Right kidney (tissue), 1 donor: ENCODE measurements at regions not wholly inside any gene's neighbourhood (a gene's known extent, or its start where the extent isn't known, plus 50 kb on each side); places are given as distances from the start of the nearest gene placed in this dataset.
"Not testable (repeated sequence)": the region's sequence is repeated elsewhere in the genome, so short reads cannot be mapped to it uniquely, and the experiment has no call there.

ENCODE experiments used
- DNase-seq: peaks from one replicate; pipeline ENCODE4 v3.0.0-alpha.2; 2016

DNA sequence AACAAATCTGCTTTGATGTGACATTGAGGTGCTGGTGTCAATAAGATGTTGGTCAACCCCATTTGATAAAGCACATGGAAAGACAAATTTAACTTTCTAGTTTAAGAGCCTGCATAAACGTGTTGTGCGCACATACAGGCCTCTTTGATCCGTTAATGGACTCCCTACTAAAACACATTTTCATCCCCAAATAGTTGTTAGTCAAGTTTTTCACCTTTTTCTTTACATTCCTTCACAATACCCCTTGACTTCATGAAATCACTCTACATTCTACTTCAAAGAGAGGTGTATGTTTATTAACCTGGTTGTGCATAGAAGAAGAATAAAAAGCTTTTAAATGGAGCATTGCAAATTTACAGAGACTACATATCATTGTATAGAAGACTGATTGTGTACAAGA is 180.3 kb downstream of the HDGFL1 start:
- no peak for DNase-seq

- DNase-seq, result no peak
Observed at GRCh38 chr6:22751223-22751622, 181.9 kb downstream of the HDGFL1 start.

DNA sequence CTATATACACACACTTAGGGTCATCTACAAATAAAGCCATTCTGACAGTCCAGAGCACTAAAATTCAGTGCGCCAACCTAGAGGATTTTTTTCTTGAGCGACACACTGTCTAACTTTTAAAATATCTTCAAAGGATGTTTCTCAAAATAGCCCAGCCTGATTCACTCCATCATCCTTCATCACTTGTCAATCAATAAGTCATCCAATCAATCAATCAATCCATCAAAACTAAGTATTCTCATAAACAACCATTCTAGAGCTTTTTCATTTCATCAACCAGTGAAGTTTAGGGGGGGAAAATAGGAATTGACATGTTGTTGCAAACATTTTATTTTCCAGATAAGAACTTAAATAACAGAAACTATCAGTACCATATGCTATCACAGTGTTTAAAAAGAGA is 183.2 kb downstream of the HDGFL1 start:
- DNase-seq, result no peak

- no peak for DNase-seq
Observed at GRCh38 chr6:22754061-22754460, 184.7 kb downstream of the HDGFL1 start.

DNA sequence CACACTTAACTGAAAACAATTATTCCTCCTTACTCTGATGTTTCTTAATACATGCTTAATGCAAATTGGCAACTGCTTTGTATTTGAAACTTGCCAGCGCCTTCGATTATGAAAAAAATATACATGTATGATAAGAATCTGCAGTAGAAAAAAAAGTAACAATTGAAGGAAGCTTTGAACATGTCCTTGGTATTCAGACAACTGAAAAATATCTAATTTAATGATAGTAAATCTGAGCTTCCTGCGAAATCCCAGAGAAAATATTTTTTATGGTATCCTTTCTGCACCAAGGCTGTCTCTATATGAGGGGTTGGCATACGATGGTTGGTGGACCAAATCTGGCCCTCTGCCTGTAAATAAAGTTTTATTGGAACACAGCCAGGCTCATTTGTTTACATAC is 186.2 kb downstream of the HDGFL1 start:
- DNase-seq, result no peak

- no peak for DNase-seq
Observed at GRCh38 chr6:22756365-22756764, 187.0 kb downstream of the HDGFL1 start.

DNA sequence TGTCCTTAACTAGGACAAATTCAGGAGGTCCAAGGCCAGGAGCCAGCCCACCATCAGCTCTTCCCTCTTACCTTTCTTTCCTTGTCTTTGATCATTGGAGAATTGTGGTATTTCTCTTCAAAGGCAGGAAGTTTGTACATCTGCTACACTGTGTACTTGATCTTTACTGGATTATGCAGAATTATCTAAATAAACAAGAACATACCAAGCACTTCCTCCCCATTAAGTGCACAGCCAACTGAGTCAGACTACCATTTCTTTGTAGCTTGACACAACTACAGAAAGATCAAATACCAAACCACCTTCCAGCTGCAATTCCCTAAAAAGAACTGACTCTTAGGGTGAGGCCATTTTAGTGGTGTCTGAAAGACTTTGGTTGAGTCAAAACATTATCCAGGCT is 195.1 kb downstream of the HDGFL1 start:
- DNase-seq, result no peak

DNA sequence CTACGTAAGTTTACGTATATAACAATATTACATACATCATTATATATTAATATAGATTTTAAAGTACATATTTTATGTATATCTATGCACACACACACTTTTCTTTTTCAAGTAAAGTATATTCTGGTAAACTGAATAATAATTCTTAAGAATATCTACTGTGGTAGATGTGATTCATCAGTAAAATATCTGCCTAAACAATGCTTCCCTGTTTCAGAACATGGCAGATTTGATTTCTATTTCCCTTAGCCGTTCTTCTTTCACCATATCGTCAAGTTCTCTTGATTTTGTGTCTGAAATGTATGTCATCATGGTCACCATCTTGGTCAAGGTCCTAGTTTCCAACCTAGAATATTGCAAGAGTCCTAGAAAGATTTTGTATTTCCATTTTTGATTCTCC is 195.6 kb downstream of the HDGFL1 start:
- DNase-seq, result no peak

GRCh38 chr6:22766979-22767378 is 197.6 kb downstream of the HDGFL1 start:
- DNase-seq, result no peak

- DNase-seq, result no peak
Observed at GRCh38 chr6:22770054-22770453, 200.7 kb downstream of the HDGFL1 start.

DNA sequence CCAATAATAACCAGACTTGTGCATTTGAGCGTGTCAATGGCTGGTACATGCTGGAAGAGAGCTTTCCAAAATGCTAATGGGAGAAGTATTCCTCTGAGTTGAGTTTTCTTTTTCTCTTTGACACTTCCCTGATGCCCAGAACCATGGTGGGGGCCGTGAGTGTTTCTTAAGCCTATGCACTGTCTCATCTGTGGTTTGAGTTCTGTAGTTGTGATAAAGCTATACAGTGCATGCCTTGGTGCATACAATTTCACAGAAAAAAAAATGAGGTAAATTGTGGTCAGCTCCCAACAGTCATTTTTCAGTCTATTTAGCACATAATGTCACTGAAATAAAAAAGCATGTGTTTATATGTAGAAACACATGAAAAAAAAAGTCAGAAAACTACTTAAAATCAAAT is 204.8 kb downstream of the HDGFL1 start:
- DNase-seq, result no peak

DNA sequence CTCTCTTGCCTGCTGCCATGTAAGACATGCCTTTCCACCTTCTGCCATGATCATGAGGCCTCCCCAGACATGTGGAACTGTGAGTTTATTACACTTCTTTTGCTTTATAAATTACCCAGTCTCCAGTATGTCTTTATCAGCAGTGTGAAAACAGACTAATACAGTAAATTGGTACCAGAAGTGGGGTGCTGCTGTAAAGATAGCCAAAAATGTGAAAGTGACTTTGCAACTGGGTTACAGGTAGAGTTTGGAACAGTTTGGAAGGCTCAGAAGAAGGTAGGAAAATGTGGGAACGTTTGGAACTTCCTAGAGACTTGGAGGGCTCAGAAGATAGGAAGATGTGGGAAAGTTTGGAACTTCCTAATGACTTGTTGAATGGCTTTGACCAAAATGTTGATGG is 209.1 kb downstream of the HDGFL1 start:
- not testable (repeated sequence) for DNase-seq

GRCh38 chr6:22779062-22779461 is 209.7 kb downstream of the HDGFL1 start:
- no peak for DNase-seq

DNA sequence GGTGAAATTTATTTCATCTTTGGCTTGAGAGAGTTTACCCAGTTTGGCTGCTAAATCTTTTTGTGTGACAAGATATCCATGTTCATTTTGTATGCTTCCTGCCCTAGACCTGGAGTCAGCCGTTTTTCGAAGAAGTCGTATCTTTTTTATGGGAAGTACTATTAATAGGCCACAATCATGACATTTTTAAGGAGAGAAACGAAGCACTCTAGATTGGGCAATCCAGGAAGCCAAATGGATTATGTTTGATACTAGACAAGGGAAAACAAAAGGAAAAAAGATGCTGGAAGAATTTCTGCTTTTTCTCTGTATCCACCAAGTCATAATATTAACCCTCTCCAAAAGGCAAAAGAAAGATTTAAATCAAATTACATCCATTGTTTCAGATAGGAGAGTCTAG is 214.6 kb downstream of the HDGFL1 start:
- no peak for DNase-seq

GRCh38 chr6:22784601-22785410 is 215.4 kb downstream of the HDGFL1 start:
- peak; percentile 49 for DNase-seq

- DNase-seq, result no peak
Observed at GRCh38 chr6:22788038-22788437, 218.7 kb downstream of the HDGFL1 start.

DNA sequence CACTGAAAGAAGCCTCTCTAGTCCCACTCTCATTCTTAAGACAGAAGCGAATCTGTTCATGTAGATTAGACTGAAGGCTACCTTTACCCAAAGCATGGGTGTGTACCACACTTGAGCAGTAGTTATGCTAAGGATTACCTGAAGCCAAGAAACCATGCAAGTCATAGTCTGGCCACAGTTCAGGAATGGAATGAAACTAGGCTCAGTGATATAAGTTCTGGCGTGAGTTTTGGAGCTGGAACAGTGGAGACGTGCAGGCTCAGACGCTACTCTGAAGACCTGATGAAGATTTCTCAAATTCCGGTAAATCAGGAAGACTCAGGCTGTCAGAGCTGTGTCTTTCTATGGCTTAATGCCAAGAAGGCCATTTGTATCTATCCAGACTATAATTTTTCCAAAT is 219.9 kb downstream of the HDGFL1 start:
- DNase-seq, result no peak

GRCh38 chr6:22794844-22795243 is 225.5 kb downstream of the HDGFL1 start:
- DNase-seq, result no peak

DNA sequence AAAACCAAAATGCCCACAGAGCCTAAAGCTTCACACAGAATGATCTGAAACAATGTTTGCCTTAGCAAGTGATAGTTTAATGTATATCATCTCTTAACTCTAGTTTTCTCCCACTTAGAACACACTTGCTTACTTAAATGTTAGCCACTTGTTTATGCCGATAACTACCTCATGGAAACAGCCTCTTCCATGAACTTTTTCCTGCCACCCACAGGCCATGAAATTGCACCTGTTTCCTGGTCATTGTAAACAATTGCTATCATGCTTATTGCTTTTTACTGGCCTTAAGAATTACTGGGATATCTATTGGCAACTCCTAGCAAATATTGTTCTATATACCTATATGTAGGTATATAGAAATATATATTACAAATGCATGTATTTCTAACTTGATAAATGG is 231.1 kb downstream of the HDGFL1 start:
- no peak for DNase-seq

DNA sequence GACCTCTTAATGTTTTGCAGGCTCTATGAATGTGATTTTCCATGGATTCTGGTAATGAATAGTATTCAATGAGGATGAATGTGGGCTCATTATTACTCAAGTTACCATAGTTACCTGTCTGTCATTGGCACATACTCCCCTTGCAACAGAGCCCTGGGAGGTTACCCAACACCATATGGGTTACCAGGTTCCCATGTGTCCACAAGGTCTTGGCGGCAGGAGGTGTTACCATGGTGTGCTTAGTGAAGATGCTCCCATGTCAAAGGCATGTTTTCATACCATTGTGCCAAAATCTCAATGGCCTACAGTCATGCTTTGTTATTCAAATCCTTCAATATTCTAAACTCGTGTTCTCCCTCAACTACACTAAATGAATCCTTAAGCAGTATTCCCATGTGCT is 232.5 kb downstream of the HDGFL1 start:
- no peak for DNase-seq

DNA sequence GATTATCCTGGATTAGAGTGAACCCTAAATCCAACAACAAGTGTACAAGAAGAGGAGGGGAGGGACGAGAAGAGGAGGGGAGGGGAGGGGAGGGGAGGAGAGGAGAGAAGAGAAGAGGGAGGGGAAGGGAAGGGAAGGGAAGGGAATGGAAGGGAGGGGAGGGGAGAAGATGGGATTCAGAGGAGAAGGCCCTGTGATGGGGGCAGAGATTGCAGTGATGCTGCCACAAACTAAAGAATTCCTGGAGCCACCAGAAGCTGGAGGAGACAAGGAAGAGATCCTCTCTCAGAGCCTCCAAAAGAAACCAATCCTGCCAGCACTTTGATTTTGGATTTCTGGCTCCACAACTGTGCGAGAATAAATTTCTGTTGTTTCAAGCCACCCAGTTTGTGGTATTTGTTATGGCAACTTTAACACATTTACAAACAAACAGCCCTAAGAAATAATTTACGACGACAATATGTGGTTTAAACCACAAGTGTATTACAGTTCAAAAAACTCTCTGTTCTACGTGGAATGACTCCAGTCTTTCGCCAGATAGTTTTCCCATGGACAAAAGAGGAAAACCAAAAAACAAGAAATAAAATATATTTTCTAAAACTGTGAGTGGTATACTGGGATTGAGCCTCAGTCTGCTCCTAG is 235.4 kb downstream of the HDGFL1 start:
- DNase-seq, result no peak

GRCh38 chr6:22807261-22807660 is 237.9 kb downstream of the HDGFL1 start:
- DNase-seq, result no peak

DNA sequence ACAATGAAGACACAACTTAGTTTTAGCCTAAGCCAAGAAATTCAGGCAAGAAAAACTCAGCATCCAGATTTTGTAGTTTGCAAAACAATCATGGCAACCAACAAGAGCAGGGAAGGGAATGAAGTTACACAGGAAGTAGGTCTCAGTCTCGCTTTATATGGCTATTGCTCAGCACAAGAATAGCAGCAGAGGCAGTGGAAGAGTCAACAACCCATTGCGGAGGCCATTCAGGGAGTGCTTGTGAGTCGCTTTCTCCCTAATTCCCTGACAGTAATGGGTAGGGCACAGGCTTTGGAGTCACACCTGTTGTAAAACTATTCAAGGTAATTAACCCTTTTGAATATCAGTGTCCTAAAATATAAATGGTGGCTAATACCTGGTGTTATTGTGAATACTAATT is 238.5 kb downstream of the HDGFL1 start:
- DNase-seq, result no peak

- DNase-seq, result no peak
Observed at GRCh38 chr6:22808466-22808865, 239.1 kb downstream of the HDGFL1 start.
